NCI-H2107 treated with DMSO at 0.1 percent for 48 hours (cell line): ENCODE measurements at regions not wholly inside any gene's neighbourhood (a gene's known extent, or its start where the extent isn't known, plus 50 kb on each side); places are given as distances from the start of the nearest gene placed in this dataset.

Experiments
- DNase-seq: peaks from one replicate; lab custom pipeline; 2025; ENCODE audit not compliant: unreplicated experiment; lab: John Stamatoyannopoulos, UW

DNA sequence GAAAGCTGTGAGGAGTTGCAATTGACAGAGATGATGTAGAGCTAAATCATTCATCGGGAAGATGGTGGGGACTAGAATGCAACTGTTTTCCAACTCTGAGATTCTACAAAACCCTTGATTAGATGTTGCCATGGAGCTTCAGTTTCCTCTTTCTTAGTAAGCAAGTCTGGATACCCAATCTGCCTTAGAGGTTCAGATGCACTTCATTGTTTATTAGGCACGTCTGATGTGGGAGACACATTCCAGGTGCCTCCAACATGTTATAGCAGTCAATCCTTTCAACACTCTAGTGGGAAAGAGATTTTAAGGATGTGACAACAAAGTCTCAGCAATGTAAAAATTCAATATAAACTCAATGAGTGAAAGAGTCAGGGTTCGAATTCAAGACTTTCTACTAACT lies 291.3 kb upstream of the PHYHIPL start:
- no peak for DNase-seq

DNA sequence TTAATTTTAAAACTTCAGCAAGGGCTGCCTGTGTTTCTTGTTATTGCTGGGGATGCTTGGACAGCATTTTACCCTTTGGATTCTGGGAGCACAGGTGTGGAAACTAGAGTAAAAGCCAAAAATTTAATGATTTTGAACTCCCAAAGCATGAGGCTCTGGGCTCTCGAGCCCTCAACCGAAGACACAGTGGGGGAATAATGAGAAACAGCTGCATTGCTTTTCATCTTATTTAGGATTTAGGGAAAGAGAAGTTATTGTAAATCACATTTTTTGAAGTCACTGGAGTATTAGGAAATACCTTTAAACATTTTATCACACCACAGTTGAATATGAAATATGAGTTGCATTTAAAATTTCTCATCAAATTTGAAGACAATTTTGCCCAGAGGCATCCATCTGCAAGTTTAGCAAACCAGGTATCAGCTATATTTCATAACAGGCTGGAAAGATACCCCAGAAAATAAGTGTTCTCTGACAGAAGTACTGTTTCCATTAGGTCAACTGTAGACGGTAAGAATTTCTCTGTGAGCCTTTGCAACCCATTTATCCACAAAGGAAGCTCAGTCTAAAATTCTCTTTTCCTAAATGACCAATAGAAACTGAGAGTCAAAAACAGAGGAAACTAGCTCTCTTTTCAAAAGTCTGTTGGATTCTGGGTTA lies 290.6 kb upstream of the PHYHIPL start:
- DNase-seq: no peak

DNA sequence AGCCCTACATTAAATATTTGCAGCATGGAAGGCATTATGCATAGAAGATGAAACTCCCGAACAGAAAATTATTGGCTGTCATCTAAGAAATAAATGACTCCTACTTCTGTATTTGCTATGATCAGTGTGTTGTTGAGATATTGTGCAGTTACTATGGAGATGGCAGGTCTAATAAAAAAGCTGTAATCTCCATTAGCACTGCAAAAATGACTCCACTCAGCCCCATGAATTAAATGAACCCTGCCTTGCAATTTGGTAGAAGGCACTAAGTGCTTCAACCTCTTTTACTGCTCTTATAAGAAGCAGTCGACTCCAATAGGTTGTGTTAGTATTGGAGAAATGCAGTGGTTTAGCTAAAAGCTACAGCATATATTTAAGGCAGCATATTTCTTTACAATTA lies 290.0 kb upstream of the PHYHIPL start:
- no peak for DNase-seq

GRCh38 chr10:58887474-58887873 lies 289.0 kb upstream of the PHYHIPL start:
- no peak for DNase-seq

DNA sequence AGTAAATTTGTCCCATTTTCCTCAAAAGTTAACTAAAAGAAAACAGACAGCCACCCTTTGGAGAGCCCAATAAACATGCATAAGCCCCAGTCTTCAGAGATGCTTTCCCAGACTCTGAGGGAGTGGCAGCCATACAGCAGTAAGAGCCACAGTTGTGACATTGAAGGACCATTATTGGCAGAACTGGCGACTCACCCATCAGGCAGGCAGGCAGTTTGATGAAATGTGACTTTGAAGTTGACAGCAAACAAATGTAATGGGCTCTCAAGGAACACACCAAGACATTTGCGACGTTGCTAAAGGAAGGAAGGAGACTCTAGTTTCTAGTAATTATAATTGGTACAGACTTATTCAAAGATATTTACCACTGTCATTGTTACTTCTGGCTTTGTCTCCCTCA lies 287.5 kb upstream of the PHYHIPL start:
- no peak for DNase-seq

GRCh38 chr10:58892031-58892531 lies 284.4 kb upstream of the PHYHIPL start:
- DNase-seq: no peak

DNA sequence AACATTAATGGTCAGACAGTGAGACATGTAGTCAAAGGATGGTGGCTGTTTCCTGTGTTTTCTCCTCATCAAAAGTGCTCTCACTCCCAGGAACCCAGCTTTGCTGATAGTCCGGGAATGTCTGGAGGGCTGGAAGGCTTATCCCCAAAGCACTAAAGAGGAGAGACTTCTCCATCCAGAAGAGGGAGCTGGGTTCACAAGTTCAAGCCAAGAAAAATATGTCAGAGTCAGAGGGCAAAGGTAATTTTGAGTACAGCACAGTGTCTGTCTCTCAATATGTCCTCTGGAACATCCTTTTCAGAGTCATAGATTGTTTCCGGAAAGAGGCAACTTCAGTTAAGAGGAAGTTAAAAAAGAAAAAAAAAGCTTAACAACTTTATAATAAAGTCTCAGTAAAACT lies 281.5 kb upstream of the PHYHIPL start:
- no peak for DNase-seq

DNA sequence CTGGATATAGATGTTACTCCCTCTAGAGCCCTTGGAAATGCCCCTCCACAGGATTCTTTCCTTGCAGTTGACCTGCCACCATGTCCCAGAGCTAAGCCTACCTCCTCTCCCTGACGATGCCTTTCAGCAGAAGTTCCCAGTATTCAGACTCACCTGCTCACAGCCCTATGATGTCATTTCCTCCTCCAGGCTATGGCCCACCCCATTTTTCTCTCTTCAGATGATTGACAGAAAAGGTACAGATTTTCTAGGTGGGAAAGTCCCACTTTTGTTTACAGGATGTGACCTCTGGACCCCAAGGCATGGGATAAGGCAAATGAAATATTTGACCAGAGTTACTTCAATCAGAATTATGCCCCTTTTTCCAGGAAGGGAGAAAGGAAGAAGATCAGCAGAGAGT lies 280.2 kb upstream of the PHYHIPL start:
- DNase-seq: no peak

GRCh38 chr10:58897236-58897635 lies 279.2 kb upstream of the PHYHIPL start:
- DNase-seq: no peak

DNA sequence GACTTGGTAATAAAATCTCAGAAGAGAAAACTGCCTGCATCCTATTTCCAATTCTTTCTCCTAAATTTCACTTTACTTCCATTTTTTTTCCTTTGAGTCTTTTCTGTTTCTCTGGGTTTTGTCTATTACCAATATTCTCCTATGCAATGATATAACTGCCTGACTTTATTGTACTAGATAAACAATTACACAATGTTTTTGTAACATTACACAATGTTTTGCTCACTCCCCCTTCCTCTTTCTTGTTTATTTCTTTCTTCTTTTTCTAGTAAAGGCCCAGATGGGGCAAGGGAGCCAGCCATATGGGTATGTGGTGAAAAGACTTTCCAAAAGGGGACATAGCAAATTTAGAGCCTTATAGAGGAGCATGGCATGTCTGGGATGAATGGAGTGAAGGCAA lies 278.7 kb upstream of the PHYHIPL start:
- DNase-seq: no peak

DNA sequence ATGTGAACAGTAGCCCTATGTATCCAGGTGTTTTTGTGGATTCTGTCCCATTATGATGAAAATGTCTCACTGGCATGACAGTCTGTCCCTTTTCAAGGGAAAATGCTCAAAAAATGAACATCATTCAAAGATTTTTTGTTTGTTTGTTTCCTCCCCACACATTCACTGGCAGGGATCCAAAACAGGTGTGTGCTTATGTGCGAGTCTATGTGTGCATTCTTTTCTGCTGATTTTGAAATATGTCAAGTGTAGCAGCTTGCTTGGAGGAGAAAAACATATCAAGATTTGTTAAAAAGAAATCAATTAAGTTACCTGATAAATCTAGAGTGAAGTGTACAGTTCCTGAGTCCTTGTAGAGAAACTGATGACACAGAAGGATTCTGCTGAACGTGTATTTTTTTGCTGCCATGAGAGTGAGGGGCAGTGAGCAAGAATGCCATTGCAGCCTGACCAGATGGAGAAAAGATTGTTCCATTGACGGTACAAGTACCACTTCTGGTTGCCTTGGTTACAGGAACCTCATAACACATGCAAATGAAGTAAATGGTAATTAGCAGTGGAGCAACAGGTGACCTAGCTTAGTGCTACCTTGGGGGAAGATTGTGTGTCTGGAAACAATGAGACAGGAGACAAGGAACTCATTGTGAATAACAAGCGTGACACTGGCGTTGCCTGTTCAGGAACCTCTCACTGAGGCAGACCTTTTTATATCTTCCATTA lies 277.4 kb upstream of the PHYHIPL start:
- no peak for DNase-seq

DNA sequence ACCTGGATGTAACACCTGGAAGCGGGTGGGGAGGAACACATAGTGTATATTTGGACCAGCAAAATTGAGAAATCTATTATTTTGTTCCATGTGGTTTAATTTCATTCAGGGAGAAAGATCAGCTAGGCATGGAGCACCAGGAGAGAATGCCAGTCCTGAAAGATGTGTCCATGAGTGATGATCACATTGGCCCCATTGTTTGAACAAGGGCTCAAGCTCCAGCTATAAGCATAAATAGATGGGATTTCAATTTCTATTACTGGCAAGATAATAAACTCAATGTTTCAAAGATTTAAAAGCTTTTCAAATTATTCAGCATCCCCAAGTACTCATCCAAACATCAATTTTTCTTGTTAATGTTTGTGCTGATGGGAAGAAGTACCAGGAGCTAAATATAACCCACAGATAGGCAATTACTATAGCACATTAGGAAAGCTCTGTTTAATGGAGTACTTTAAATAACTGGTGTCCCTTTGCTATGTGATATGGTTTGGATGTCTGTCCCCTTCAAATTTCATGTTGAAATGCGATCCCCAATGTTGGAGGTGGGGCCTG lies 275.3 kb upstream of the PHYHIPL start:
- DNase-seq: no peak

- no peak for DNase-seq
These were observed 273.4 kb upstream of the PHYHIPL start for GRCh38 chr10:58903071-58903470.

- no peak for DNase-seq
These were observed 266.6 kb upstream of the PHYHIPL start for GRCh38 chr10:58909881-58910280.

DNA sequence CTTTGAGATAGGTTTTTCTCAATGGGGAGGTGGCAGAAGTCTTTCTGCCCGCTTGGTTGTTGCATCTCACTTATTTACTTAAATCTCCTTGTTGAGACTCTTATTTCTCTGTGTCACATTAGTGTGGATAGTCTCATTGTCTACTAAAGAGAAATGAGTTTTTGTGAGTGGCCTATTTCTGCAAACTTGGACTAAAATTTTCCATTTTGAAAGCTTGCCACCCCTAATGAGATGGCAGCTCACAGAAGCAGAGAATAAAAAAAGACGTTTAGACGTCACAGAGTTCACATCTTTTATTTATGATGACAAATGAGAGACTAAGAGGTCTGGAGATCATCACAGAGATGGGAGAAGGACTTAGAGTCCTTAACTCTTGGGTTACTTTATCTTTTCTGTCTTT lies 262.7 kb upstream of the PHYHIPL start:
- no peak for DNase-seq

- no peak for DNase-seq
These were observed 257.6 kb upstream of the PHYHIPL start for GRCh38 chr10:58918887-58919286.

DNA sequence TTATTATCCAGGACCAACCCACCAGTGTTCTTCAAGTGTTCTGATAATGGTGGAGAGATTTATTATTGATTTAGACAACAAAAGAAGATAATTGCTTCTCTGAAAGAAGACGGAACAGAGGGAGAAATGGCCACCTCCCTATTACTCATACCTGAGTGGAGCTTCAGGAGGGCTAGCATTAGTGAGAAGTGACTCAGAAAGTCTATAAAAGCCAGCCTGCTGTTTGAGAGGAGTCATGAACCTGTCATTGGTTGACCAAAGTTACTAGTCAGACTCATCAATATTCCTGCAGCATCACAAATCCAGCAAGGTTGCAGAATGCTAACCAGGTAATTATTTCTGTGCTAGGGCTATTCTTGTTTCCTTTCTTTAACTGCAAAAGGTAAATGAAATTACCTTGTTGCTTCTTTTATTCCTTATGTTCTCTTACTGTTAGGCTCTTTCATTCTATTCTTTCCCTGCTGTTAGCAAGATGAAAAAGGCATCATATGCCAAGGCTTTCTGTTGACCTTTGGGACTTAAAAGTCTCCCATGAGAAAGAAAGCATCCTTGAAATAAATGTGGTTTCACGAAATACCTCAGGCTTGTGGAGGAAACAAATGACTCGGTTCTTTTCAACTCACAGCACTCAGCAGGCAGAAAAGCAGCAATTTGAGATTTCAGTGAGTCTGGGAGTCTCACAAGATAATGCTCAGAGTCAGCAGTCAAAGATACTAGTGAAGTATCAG lies 256.4 kb upstream of the PHYHIPL start:
- peak; percentile 21 for DNase-seq

GRCh38 chr10:58920655-58921003 lies 255.8 kb upstream of the PHYHIPL start:
- DNase-seq: no peak

DNA sequence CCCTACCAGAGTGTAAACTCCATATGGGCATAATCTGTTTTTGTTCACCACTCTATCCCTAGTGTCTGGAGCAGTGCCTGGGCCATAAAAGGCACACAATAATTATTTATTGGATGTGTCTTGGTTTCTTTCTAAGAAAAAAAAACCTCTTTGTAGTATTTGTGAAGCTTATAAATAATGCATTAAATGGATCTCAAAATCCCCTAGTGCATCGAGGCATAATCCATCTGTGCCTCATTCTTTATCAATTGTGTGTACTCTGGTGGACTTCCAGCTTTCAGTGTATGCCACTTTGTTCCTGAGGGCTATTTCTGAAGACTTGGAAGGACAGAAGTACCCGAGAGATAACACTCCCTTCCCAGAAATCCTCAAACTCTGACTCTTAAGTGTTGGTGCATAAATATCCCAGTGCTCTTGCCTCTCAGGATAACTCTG lies 255.0 kb upstream of the PHYHIPL start:
- no peak for DNase-seq

DNA sequence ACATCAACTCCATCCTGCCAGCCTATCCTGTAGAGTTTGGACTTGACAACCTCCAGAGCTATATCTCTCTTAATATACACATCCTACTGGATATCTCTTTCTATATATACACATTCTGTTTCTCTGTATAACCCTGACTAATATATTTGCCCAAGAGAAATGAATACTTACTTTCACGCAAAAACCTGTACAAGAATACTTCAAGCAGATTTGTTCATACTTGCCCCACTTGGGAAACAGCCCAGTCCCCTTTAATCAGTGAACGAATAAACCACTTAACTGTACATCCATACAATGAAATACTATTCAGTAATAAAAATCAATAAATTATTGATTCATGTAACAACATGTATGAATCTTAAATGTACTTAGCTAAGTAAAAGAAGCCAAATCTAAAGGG lies 251.1 kb upstream of the PHYHIPL start:
- no peak for DNase-seq

DNA sequence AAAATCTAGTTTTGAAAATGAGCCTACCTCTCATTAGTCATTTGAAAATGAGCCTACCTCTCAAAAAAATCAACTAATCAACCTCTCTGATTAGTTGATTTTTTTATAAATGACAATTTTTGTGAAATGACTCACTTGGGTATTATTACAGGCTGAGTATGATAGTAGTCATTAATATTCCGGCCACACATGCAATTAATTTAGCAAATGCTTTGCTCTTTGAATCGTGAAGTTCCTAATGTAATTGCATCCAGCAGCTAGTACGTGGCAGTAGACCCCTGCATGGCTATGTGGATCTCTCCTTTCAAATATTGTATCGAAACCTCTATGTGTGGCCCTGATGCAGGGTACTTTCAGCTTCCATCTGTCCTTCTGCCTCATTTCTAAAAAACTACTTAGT lies 245.9 kb upstream of the PHYHIPL start:
- no peak for DNase-seq

GRCh38 chr10:58932126-58932525 lies 244.3 kb upstream of the PHYHIPL start:
- no peak for DNase-seq
